T47D (cell line): ENCODE measurements at regions not wholly inside any gene's neighbourhood (a gene's known extent, or its start where the extent isn't known, plus 50 kb on each side); places are given as distances from the start of the nearest gene placed in this dataset.

ENCODE experiments used
- DNase-seq, 2 experiments: peaks; one replicate each; pipeline versions ENCODE4 v3.0.0 to v3.0.0-alpha.2; 2011 to 2012; ENCODE audit warnings: low read depth in 1 of 2, low spot score in 1 of 2
- JUND ChIP-seq: IDR thresholded peaks from 2 replicates; pipeline ENCODE4 v1.6.1; 2012; ENCODE audit warnings: low read depth
- in situ Hi-C: cut with HindIII; loops from 2 replicates; pipeline ENCODE4 v1.10.0; 2016; ENCODE audit warnings: low sequenced_read_pairs, low pct_unique_long_range_greater_than_20kb

DNA sequence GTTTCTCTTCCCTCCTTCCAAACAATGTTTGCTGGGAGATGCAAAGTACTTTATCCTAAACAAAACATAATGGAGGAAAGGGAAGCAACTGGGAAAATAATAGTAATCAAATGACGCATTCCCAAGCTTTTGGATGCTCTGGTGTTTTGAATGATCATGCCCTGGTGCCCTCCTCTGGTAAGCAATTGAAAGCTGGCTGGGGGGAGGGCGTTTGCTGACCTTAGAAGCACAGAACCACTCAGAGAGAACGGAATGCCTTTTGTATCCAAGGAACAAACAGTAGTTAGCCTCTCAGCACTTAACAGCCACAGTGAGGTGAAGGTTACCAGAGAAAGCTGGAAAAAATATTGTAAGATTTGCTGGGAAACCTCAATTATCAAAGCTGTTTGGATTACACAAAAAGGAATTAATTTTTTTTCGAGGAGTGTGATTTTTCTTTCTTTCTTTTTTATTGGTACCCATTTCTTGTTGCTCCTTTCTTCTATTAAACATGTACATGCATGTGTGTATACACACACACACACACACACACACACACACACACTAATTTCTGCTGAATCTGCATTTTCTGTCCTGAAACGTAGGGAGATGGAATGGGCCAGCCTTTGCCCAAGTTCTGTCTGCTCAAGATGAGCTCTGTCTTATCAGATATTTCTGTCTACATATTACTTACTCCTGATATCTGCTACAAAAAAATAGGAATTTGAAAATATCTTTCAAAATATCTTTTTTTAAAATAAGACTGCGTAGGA is 155.8 kb upstream of the IGFBP7 start:
- in situ Hi-C loops = no loop called here

DNA sequence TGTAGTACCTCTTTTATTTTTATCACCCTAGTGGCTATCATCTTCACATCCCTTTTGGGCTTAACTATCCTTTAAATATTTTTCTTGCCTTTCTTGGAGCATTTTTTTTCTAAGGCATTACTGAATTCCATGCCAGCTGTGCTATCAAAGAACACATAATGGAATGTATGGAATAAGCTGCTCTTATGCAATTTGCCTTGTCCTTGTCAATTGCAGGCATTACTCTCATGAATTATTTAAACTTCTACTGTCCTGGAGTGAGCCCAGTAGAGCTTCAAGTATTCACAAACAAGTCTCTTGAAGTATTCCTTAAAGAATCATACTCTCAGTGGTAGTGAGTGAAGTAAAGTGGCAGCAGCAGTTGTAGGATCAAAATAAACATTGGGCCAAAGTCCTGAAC is 144.6 kb upstream of the IGFBP7 start:
- no peak for TF ChIP-seq JUND
- DNase-seq = no peak
- in situ Hi-C loops = no loop called here

More for the DNA sequence above, 155.8 kb upstream of the IGFBP7 start:
- peak in 1 of 2 experiments; percentile 5 for DNase-seq
- no peak for TF ChIP-seq JUND

DNA sequence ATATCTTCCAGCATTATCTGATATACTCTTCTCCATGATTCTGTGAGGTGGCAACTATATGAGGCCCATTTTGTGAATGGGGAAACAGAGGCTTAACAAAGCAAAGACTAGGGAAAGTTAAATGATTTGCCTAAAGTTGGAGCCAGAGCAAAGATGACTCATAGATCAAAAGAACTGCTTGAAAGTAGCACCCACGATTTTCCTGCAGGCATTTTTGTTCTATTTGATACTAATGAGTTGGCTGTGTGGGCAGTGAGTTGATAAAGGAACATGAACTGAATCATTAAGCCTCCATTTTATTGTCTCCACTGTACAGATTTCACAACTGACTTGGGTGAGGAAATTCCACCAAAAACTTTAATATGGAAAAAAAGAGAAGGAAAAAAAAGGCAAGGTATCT is 138.9 kb upstream of the IGFBP7 start:
- in situ Hi-C loops = no loop called here
- TF ChIP-seq JUND = no peak
- DNase-seq = no peak

DNA sequence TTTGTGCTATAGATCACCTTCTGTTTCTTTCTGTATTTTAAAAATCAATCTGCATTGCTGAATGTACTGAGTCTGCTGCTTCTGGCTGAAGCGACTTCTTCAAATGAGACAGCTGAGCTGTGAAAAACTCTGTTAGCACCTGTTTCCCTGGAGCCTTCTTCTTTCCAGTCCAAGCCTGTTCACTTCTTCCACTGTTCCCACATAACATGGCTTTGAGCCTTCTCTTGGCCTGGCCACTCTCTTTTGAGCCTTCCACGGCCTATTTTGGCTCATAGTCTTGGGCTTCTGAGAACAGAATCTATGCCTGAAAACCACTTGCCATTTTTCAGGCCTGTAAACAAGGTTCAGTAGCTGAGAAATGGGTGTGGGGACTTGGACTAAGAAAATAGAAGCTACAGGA is 132.9 kb upstream of the IGFBP7 start:
- DNase-seq = no peak
- in situ Hi-C loops = no loop called here

DNA sequence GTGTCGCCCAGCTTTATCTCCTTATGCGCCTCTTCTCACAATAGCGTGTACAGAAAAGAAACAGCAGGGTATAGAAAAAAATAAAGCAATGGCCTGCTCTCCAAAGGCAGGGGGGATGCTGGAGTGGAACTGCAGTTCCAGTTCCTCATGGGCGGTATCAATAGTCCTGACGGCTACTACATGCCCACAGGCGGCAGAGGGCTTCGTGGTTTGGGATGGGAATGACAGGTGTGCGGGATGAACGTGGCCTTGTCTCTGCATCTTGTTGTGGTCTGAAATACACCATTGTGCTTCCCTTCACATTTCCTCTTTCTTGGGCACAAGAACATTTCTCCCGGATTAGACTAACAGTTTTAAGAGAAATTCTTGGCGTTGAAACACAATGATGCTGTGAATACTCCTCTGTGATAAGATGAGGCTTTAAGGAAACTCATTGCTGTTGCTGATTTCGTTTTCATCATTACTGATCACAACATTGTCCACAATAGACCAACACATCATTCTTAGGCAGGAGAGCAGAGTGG is 124.1 kb upstream of the IGFBP7 start:
- in situ Hi-C loops = no loop called here
- DNase-seq = no peak
- TF ChIP-seq JUND = no peak

More for the DNA sequence above, 132.9 kb upstream of the IGFBP7 start:
- no peak for TF ChIP-seq JUND

DNA sequence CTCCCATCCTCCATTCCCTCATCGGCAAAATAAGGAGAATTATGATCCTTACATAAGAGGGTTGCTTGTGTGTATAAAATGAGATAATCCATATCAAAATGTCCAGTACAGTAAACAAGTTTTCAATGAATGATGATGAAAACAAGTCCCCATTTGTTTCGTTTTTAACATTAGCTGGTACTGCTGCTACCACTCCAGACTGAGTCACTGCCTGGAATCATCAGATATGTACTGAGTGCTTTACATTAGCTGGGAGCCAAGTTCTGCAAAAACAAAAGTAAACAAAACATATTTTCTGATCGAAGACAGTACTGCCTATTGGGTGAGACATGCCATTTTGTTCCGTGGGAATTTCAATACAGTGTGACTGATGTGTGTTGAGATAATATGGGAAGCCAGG is 123.2 kb upstream of the IGFBP7 start:
- peak; percentile 38 to 73 for DNase-seq
- in situ Hi-C loops = no loop called here

DNA sequence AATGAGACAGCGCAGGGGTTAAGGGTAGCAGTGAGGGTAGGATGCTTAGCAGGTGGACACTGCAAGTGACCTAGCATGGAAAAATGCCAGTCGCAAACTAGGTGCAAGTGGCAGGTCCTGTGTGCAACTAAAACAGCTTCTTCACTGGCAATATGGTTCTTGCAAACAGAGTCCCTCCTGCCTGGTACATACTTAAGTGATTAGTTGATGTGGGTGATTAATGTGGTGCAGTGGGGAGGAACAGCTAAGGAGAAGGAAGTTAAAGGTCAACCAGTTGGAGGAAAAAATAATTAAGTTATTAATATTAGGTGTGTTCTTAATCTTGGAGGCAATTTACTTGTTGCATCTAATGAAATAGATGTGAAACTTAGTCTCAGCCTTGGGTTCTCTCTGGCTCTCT is 121.6 kb upstream of the IGFBP7 start:
- in situ Hi-C loops = no loop called here
- TF ChIP-seq JUND = no peak
- no peak for DNase-seq

More for the DNA sequence above, 123.2 kb upstream of the IGFBP7 start:
- no peak for TF ChIP-seq JUND

DNA sequence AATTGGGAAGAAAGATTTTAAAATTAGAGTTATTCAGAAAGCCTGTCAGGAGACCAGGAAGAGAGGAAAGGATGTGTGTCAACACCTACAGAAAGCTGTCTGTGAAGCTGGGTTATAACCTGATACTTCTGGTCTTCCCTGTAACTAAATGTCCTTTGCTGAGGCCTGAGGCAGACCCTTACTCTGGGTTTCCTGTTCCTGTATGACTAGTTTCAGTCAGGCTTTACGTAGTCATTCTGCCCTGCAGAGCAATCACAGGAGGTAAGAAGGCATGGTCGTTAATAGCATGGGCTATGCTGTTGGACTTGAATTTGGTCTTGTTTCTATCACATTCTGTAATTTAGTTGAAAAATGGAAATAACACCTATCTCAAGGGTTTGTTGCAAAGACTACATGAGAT is 110.5 kb upstream of the IGFBP7 start:
- no peak for DNase-seq
- in situ Hi-C loops = no loop called here
- TF ChIP-seq JUND = no peak

DNA sequence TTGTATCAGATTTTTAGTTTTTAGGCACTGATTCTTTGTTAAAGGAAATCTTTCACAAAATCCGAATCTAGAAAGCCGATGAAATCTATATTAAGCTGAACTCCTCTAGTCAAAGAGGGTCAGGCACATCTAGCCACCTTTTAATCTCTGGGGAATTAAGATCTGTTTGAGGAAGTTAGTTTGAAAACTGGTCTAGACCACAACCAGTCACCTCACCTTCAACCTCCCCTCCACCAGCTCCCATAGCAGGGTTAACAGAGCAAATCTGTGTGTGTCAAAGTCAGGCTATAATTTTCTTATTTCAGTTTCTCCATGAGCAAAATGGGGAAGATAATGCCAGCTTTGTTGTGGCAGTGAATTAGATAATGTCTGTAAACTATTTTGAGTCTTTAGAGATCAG is 110.0 kb upstream of the IGFBP7 start:
- in situ Hi-C loops = no loop called here
- DNase-seq = no peak

DNA sequence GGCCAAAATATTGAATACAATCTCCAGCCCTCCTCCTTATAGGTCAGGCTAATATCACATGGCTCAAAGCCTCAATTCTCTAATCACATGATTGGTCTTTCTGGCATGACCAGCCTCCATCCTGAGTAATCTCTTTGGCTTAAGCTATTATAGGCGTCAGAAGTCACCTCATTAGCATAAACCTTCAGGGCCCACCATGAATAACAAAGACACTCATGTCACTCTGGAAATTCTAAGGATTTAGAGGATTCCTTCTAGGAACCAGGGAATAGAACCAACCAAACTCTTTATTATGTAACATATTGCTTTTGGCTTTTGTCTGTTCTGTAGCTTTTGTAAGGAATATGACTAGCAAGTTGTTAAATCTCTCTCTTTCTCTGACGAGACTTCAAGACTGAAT is 109.2 kb upstream of the IGFBP7 start:
- no peak for DNase-seq
- no peak for TF ChIP-seq JUND
- in situ Hi-C loops = no loop called here

More for the DNA sequence above, 110.0 kb upstream of the IGFBP7 start:
- TF ChIP-seq JUND = no peak

DNA sequence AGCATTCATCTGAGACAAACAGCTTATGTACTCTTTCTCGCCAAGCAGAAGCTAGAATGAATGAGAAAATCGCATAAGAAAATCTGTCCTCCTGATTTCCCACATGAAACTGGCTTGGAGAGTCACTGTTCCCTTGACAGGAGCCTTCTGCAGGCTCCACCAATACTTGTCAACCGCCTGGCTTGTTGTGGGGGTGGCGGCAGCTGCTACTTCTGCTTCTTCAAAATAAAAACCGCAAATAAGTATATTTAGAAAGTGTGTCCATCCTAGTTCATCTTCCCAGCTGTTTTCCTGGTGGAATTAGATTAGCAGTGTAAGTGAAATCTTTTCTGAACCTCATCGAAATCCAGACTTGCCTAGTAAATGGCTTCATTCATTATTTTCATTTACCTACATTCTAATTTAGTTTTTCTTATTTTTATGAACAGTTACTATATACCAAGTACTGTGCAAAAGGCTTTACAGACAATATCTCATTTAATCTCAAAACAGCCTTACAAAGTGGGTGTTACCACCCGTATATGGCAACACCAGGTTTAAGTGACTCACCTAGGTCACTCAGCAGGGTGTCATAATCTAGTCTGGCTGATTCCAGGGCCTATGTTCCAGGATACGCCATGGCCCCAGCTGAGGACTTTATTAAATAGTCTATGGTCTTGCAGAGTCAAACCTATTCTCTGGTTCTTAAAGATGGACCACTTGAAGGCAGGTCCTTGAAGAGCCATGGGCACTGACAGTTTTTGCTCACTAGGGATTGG is 104.6 kb upstream of the IGFBP7 start:
- no peak for TF ChIP-seq JUND
- no peak for DNase-seq
- in situ Hi-C loops = no loop called here

DNA sequence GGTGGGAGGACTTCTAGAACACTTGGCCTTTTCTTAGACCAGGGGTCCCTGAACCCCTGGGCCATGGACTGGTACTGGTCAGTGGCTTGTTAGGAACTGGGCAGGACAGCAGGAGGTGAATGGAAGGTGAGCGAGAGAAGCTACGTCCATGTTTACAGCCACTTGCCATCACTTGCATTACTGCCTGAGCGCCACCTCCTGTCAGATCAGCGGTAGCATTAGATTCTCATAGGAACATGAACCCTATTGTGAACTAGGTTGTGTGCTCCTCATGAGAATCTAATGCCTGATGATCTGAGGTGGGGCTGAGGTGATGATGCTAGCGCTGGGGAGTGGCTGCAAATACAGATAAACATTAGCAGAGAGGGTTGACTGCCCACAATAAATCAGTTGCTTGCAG is 100.9 kb upstream of the IGFBP7 start:
- in situ Hi-C loops = no loop called here
- peak in 1 of 2 experiments; percentile 19 for DNase-seq
- TF ChIP-seq JUND = no peak

DNA sequence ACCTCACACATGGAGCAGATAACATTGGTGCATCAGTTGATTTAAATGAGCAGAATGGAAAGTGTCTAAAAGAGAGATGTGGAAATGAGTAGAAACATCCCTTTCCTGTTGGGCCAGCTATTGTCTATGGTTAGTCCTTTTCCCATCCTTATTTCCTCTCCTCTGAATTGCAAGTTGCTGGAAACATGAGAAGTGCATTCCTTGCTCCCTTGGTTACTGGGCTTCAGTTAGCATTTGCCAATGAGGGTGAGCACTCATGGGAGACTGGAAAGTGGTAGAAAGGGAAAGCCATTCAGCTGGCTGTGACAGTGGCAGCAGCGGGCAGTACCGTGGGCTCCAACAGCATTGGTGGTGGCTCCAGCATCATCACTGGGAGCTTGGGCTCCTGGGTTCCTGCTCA is 96.0 kb upstream of the IGFBP7 start:
- in situ Hi-C loops = no loop called here
- no peak for TF ChIP-seq JUND
- DNase-seq = no peak
